NB4 (cell line): ENCODE measurements at regions not wholly inside any gene's neighbourhood (a gene's known extent, or its start where the extent isn't known, plus 50 kb on each side); places are given as distances from the start of the nearest gene placed in this dataset.
A peak's percentile ranks its signal among the peaks of the same experiment; 100 is the strongest.
"Not testable (repeated sequence)": the region's sequence is repeated elsewhere in the genome, so short reads cannot be mapped to it uniquely, and the experiment has no call there.

Experiments
- DNase-seq: peaks from one replicate; pipeline ENCODE4 v3.0.0; 2010; ENCODE audit warnings: low read depth
- H3K4me3 ChIP-seq: one replicate; pipeline ENCODE4 v1.5.1; 2011; ENCODE audit warnings: mild to moderate bottlenecking, low read depth, low read length, moderate library complexity
- MYC ChIP-seq: IDR thresholded peaks from 2 replicates; pipeline ENCODE4 v1.6.1; 2011; ENCODE audit warnings: low read depth, low read length
- POLR2A ChIP-seq: IDR thresholded peaks from 2 replicates; pipeline ENCODE4 v1.6.1; 2011; ENCODE audit warnings: mild to moderate bottlenecking; ENCODE audit not compliant: insufficient read length; ENCODE audit errors: extremely low read depth
- TF ChIP-seq, protein P1 (sequence below): IDR thresholded peaks from 2 replicates; pipeline ENCODE4 v1.6.1; 2011; ENCODE audit warnings: low read depth, low read length
- TF ChIP-seq, protein P2 (sequence below): IDR thresholded peaks from one replicate; pipeline ENCODE4 v1.5.1; 2012; ENCODE audit warnings: low read depth, low read length

DNA sequence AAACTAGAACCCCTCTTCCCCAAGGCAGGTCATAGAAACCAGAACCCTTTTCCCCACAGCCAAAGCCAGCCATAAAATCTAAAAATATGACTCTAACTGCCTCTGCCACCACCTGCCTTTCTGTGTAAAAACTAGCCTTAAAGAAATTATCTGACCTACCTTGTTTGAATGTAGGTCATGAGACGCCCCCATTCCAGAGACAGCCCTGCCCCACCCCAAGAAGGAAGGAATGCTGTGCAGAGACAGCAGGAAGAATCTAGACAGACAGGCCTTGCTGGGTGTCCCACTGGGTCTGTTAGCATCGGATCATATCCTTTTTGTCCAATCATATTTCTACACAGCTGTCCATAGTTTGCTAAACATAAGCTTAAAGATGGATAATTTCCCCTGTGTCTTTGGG is 128.4 kb upstream of the RAB4A start:
- no peak for TF ChIP-seq MYC
- no peak for TF ChIP-seq POLR2A
- TF ChIP-seq, protein P1, sequence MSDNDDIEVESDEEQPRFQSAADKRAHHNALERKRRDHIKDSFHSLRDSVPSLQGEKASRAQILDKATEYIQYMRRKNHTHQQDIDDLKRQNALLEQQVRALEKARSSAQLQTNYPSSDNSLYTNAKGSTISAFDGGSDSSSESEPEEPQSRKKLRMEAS, result no peak
- TF ChIP-seq, protein P2, sequence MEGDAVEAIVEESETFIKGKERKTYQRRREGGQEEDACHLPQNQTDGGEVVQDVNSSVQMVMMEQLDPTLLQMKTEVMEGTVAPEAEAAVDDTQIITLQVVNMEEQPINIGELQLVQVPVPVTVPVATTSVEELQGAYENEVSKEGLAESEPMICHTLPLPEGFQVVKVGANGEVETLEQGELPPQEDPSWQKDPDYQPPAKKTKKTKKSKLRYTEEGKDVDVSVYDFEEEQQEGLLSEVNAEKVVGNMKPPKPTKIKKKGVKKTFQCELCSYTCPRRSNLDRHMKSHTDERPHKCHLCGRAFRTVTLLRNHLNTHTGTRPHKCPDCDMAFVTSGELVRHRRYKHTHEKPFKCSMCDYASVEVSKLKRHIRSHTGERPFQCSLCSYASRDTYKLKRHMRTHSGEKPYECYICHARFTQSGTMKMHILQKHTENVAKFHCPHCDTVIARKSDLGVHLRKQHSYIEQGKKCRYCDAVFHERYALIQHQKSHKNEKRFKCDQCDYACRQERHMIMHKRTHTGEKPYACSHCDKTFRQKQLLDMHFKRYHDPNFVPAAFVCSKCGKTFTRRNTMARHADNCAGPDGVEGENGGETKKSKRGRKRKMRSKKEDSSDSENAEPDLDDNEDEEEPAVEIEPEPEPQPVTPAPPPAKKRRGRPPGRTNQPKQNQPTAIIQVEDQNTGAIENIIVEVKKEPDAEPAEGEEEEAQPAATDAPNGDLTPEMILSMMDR, result no peak
- DNase-seq, result no peak
- H3K4me3 ChIP-seq, result no peak overlapping the region

DNA sequence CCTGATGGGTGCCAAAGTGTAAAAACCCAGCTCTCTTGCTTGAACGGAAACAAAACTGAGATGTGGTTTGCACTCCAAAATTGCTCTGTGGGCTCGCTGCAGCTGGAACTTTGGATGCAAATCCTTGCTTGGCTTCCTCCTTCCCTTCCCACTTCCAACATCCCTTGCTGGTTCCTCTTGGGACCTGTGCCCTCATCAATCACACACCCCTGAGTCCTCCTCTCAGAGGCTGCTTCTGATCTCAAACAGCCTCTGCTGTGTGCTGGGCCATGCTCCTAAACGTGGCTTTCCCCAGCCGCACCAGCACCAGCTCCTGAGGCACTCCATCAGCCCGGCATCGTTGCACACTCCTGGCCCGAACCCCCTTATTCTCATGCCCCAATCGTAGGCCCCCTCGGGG is 124.3 kb upstream of the RAB4A start:
- no peak overlapping the region for H3K4me3 ChIP-seq
- no peak for TF ChIP-seq POLR2A
- no peak for TF ChIP-seq MYC
- TF ChIP-seq, protein P1, result no peak
- DNase-seq, result no peak

DNA sequence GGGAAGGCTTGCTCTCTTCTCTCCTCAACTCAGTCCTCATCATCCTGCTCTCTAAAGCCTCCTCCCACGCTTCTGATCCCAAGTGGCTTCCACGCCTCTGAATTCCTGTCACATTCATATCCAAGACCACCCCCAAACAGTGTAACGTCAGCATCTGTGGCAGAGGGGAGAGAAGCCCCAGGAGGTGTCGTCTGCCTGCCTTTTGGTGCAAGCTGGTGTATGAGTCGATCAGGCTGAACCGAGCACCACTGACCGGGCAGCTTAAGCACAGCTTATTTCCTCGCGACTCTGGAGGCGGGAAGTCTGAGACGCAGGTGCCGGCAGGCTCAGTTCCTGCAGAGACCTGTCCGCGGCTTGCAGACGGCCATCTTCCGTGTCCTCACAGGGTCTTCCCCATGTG is 123.8 kb upstream of the RAB4A start:
- TF ChIP-seq, protein P1, result no peak
- TF ChIP-seq POLR2A (no peak), MYC (no peak)
- TF ChIP-seq, protein P2, result no peak
- DNase-seq, result peak; percentile 51
- H3K4me3 ChIP-seq, result no peak overlapping the region

DNA sequence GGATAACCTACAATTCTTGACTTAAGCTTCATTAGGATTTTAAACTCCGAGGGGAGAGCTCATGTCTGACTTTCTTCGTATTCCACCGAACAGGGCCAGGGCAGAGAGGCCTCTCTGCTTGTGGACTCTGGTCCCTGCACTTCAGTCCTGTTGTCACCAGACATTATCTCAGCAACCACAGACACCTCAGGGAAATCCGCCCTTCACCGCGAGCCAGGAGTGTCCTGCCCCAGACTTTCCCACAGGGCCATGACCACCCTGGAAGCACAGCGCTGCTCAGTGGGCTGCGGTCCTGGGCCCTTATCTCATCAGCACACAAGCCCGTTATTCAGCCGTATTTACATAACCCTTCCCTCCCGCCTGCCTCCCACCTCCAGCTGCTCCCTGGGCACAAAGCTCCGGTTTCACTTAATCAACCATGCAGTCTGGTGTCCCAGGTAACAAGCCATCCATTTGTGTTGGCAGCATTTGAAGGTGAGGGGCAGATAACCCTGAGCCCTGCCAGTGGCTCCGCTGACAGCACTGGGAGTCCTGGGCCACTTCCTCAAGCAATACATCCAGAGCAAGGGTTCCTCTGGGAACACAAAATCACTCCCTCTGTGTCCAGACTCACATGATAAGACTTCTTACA is 122.8 kb upstream of the RAB4A start:
- DNase-seq, result peak; percentile 93
- TF ChIP-seq, protein P1, result no peak
- TF ChIP-seq MYC, result peak; percentile 30; the same call in 1 of the 2 replicates
- no peak for TF ChIP-seq POLR2A
- H3K4me3 ChIP-seq, result no peak overlapping the region

DNA sequence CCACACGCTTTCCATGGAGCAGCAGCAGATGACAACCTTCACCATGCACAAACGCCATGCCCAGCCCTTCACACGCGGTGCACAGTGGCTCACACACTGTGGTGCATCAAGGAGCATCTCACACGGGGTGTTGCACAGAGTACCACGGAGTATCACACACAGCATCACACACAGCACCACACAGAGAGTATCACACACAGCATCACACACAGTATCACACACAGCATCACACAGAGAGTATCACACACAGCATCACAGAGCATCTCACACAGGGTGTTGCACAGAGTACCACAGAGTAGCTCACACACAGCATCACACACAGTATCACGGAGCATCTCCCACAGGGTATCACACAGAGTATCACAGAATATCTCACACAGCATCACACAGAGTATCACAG is 122.2 kb upstream of the RAB4A start:
- TF ChIP-seq, protein P1, result no peak
- TF ChIP-seq POLR2A, result no peak
- no peak for TF ChIP-seq MYC
- TF ChIP-seq, protein P2, result no peak
- H3K4me3 ChIP-seq, result no peak overlapping the region
- DNase-seq, result no peak

DNA sequence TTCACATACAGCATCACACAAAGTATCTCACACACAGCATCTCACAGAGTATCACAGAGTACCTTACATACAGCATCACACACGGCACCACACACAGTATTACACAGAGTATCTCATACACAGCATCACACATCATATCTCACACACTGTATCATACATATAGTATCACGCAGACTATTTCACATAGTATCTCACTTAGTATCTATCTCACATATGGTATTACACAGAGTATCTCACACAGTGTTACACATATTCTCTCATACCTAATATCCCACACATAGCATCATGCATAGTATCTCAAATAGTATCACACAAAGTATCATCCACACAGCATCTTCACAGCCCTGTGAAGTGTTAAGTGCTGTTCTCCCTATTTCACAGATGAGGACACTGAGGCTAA is 121.5 kb upstream of the RAB4A start:
- no peak for TF ChIP-seq POLR2A
- DNase-seq, result no peak

DNA sequence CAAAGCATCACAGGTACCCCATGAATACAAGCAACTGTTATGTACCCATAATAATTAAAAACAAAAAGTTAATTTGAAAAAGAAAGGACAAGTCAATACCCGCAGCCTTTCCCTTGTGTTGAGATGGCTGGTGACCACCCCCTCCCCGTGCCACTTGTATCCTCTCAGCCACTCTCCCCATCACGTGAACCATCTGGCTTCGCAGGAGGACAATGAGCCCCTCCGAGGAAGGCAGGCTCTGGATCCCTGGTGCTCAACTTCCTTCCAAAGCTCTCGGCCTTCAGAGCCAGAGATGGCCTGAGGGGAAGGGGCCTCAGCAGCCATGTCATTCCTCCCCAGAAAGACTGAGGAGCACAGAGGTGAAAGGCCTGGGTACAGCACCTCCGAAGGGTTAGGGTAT is 120.4 kb upstream of the RAB4A start:
- no peak for DNase-seq
- no peak for TF ChIP-seq MYC
- TF ChIP-seq, protein P2, result no peak
- TF ChIP-seq POLR2A, result no peak
- TF ChIP-seq, protein P1, result no peak
- no peak overlapping the region for H3K4me3 ChIP-seq

More for the DNA sequence above, 121.5 kb upstream of the RAB4A start:
- H3K4me3 ChIP-seq, result no peak overlapping the region

DNA sequence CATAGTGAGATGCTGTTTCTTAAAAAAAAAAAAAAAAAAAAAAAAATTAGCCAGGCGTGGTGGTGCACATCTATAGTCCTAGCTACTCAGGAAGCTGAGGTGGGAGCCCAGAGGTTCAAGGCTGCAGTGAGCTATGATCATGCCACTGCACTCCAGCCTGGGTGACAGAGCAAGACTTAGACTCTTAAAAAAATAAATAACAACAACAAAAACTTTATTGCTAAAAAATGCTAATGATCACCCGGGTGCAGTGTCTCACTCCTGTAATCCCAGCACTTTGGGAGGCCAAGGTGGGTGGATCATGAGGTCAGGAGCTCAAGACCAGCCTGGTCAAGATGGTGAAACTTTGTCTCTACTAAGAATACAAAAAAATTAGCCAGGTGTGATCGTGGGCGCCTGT is 119.5 kb upstream of the RAB4A start:
- not testable (repeated sequence) for DNase-seq, H3K4me3 ChIP-seq
